ENCODE measurements at regions not wholly inside any gene's neighbourhood (a gene's known extent, or its start where the extent isn't known, plus 50 kb on each side); places are given as distances from the start of the nearest gene placed in this dataset.

DNA sequence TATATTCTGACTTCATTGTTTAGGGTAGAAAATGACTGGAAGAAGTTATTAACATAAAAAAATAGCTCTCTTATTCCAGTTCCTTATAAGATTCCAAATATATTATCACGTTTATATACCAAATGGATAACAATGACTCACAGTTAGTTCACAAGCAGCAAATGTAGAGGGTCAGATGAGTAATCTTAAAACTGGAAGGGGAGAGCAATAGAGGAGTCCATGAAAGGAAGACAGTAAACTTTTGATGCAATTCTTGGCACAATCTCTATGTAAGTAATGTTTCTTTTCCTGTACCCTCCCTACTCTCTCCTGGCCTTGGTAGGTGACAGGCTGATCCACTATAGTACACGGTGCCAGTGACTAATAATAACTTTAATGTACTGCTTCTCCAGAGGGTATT is 259.0 kb upstream of the TRPC5 start (continued):
- TF ChIP-seq, protein P1, sequence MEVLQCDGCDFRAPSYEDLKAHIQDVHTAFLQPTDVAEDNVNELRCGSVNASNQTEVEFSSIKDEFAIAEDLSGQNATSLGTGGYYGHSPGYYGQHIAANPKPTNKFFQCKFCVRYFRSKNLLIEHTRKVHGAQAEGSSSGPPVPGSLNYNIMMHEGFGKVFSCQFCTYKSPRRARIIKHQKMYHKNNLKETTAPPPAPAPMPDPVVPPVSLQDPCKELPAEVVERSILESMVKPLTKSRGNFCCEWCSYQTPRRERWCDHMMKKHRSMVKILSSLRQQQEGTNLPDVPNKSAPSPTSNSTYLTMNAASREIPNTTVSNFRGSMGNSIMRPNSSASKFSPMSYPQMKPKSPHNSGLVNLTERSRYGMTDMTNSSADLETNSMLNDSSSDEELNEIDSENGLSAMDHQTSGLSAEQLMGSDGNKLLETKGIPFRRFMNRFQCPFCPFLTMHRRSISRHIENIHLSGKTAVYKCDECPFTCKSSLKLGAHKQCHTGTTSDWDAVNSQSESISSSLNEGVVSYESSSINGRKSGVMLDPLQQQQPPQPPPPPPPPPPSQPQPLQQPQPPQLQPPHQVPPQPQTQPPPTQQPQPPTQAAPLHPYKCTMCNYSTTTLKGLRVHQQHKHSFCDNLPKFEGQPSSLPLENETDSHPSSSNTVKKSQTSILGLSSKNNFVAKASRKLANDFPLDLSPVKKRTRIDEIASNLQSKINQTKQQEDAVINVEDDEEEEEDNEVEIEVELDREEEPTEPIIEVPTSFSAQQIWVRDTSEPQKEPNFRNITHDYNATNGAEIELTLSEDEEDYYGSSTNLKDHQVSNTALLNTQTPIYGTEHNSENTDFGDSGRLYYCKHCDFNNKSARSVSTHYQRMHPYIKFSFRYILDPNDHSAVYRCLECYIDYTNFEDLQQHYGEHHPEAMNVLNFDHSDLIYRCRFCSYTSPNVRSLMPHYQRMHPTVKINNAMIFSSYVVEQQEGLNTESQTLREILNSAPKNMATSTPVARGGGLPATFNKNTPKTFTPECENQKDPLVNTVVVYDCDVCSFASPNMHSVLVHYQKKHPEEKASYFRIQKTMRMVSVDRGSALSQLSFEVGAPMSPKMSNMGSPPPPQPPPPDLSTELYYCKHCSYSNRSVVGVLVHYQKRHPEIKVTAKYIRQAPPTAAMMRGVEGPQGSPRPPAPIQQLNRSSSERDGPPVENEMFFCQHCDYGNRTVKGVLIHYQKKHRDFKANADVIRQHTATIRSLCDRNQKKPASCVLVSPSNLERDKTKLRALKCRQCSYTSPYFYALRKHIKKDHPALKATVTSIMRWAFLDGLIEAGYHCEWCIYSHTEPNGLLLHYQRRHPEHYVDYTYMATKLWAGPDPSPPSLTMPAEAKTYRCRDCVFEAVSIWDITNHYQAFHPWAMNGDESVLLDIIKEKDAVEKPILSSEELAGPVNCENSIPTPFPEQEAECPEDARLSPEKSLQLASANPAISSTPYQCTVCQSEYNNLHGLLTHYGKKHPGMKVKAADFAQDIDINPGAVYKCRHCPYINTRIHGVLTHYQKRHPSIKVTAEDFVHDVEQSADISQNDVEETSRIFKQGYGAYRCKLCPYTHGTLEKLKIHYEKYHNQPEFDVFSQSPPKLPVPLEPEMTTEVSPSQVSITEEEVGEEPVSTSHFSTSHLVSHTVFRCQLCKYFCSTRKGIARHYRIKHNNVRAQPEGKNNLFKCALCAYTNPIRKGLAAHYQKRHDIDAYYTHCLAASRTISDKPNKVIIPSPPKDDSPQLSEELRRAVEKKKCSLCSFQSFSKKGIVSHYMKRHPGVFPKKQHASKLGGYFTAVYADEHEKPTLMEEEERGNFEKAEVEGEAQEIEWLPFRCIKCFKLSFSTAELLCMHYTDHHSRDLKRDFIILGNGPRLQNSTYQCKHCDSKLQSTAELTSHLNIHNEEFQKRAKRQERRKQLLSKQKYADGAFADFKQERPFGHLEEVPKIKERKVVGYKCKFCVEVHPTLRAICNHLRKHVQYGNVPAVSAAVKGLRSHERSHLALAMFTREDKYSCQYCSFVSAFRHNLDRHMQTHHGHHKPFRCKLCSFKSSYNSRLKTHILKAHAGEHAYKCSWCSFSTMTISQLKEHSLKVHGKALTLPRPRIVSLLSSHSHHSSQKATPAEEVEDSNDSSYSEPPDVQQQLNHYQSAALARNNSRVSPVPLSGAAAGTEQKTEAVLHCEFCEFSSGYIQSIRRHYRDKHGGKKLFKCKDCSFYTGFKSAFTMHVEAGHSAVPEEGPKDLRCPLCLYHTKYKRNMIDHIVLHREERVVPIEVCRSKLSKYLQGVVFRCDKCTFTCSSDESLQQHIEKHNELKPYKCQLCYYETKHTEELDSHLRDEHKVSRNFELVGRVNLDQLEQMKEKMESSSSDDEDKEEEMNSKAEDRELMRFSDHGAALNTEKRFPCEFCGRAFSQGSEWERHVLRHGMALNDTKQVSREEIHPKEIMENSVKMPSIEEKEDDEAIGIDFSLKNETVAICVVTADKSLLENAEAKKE (CRISPR knock-in tag; IDR thresholded peaks at IDR 0.05), result no peak
- TF ChIP-seq, protein P2, sequence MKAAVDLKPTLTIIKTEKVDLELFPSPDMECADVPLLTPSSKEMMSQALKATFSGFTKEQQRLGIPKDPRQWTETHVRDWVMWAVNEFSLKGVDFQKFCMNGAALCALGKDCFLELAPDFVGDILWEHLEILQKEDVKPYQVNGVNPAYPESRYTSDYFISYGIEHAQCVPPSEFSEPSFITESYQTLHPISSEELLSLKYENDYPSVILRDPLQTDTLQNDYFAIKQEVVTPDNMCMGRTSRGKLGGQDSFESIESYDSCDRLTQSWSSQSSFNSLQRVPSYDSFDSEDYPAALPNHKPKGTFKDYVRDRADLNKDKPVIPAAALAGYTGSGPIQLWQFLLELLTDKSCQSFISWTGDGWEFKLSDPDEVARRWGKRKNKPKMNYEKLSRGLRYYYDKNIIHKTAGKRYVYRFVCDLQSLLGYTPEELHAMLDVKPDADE (IDR thresholded peaks at IDR 0.05), result no peak
- TF ChIP-seq STAT1 (IDR thresholded peaks at IDR 0.05; ENCODE audit: unreplicated experiment) (no peak), CREB1 (CRISPR knock-in tag; IDR thresholded peaks at IDR 0.05; ENCODE audit: low read depth) (no peak)

DNA sequence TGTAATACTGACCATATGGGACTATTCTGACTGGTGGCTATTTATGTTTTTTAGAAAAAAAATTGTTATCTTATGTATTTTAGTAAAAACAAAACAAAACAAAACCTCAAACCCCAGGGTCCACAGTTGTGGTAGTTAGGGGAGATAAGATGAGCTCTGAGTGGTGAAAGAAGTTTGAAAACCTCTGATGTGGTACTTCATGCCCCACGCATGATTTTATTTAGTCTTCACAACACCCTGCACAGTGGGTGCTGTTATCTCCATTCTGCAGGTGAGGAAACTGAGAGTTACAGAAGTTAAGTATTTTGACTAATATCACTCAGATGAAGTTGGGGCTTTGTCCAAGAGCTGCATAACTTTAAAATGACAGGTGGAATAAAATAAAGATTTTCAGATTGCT is 230.6 kb upstream of the TRPC5 start:
- H3K36me3 Mint-ChIP-seq (ENCODE audit: low read depth), result no peaks in the 10 kb centered on the region
- H2AFZ ChIP-seq, result no peak overlapping the region
- no peaks in the 10 kb centered on the region for H4K20me1 ChIP-seq (replicated peaks; ENCODE audit: insufficient read depth)
- H3F3A ChIP-seq (replicated peaks; ENCODE audit: low read depth), result no peaks in the 10 kb centered on the region
- ATAC-seq, result no peak
- no peaks in the 10 kb centered on the region for H3K27me3 Mint-ChIP-seq (ENCODE audit: insufficient read depth, low read depth, poor library complexity)
- H3K4me3 ChIP-seq, result no peak overlapping the region
- no peaks in the 10 kb centered on the region for H3K4me1 Mint-ChIP-seq
- H3K27ac Mint-ChIP-seq, result no peak overlapping the region
- H3K36me3 ChIP-seq (ENCODE audit: insufficient read depth), result no peaks in the 10 kb centered on the region
- no peaks in the 10 kb centered on the region for H3K9me3 Mint-ChIP-seq
- no peaks in the 10 kb centered on the region for H3K27me3 ChIP-seq (ENCODE audit: insufficient read depth)
- no peak overlapping the region for H3K4me2 ChIP-seq
- no peaks in the 10 kb centered on the region for H3K4me1 ChIP-seq (ENCODE audit: insufficient read depth)
- no peak overlapping the region for H3K27ac ChIP-seq (ENCODE audit: low read depth)
- H3K79me2 ChIP-seq (replicated peaks; ENCODE audit: insufficient read depth), result no peaks in the 10 kb centered on the region
- no peak for DNase-seq (ENCODE audit: low spot score)
- H3K4me3 Mint-ChIP-seq, result no peak overlapping the region
- H3K9me2 ChIP-seq (ENCODE audit: insufficient read depth), result no peaks in the 10 kb centered on the region
- TF ChIP-seq, protein P2 (IDR thresholded peaks at IDR 0.05), result no peak
- TF ChIP-seq ZNF331 (CRISPR knock-in tag; IDR thresholded peaks at IDR 0.05; ENCODE audit: low read depth), result no peak
- no peak for TF ChIP-seq EZH2phosphoT487 (IDR thresholded peaks at IDR 0.05; ENCODE audit: unreplicated experiment)
- no peak for TF ChIP-seq NANOG (IDR thresholded peaks at IDR 0.05; ENCODE audit: borderline replicate concordance)
- no peak for TF ChIP-seq EZH2 (IDR thresholded peaks at IDR 0.05; ENCODE audit: low read depth, unreplicated experiment)
- no peak for TF ChIP-seq POLR2AphosphoS5 (IDR thresholded peaks at IDR 0.05; ENCODE audit: low read depth)
- TF ChIP-seq ZNF114 (CRISPR knock-in tag; IDR thresholded peaks at IDR 0.05), result no peak
- TF ChIP-seq JUNB (IDR thresholded peaks at IDR 0.05; ENCODE audit: unreplicated experiment), result no peak
